ENCODE measurements at regions not wholly inside any gene's neighbourhood (a gene's known extent, or its start where the extent isn't known, plus 50 kb on each side); places are given as distances from the start of the nearest gene placed in this dataset.
"Not testable (repeated sequence)": the region's sequence is repeated elsewhere in the genome, so short reads cannot be mapped to it uniquely, and the experiment has no call there.

GRCh38 chr2:63696496-63696895, 107.7 kb downstream of the MDH1 start:
- DNase-seq = no peak

- no peak for DNase-seq
Observed at GRCh38 chr2:63697160-63697559, 108.4 kb downstream of the MDH1 start.

- DNase-seq = peak; percentile 43
Observed at GRCh38 chr2:63698786-63699548, 110.2 kb downstream of the MDH1 start.

- DNase-seq = no peak
Observed at GRCh38 chr2:63699549-63699839, 110.7 kb downstream of the MDH1 start.

GRCh38 chr2:63700271-63700670, 111.5 kb downstream of the MDH1 start:
- no peak for DNase-seq

- no peak for DNase-seq
Observed at GRCh38 chr2:63701406-63701805, 112.6 kb downstream of the MDH1 start.

- DNase-seq = not testable (repeated sequence)
Observed at GRCh38 chr2:63706084-63706483, 117.3 kb downstream of the MDH1 start.

GRCh38 chr2:63710732-63711131, 122.0 kb downstream of the MDH1 start:
- DNase-seq = no peak

- no peak for DNase-seq
Observed at GRCh38 chr2:63712748-63713147, 124.0 kb downstream of the MDH1 start.

GRCh38 chr2:63716146-63716545, 125.5 kb upstream of the UGP2 start:
- no peak for DNase-seq

- DNase-seq = no peak
Observed at GRCh38 chr2:63719052-63719451, 122.6 kb upstream of the UGP2 start.

GRCh38 chr2:63721082-63721424, 120.6 kb upstream of the UGP2 start:
- DNase-seq = no peak

- DNase-seq = not testable (repeated sequence)
Observed at GRCh38 chr2:63722284-63722683, 119.4 kb upstream of the UGP2 start.

GRCh38 chr2:63723709-63724108, 118.0 kb upstream of the UGP2 start:
- no peak for DNase-seq

- not testable (repeated sequence) for DNase-seq
Observed at GRCh38 chr2:63725212-63725611, 116.5 kb upstream of the UGP2 start.

GRCh38 chr2:63729362-63729761, 112.3 kb upstream of the UGP2 start:
- no peak for DNase-seq

GRCh38 chr2:63729831-63730230, 111.9 kb upstream of the UGP2 start:
- DNase-seq = no peak

GRCh38 chr2:63734510-63734909, 107.2 kb upstream of the UGP2 start:
- DNase-seq = no peak

- no peak for DNase-seq
Observed at GRCh38 chr2:63735263-63735662, 106.4 kb upstream of the UGP2 start.

GRCh38 chr2:63735931-63736330, 105.8 kb upstream of the UGP2 start:
- DNase-seq = no peak

GRCh38 chr2:63736354-63736753, 105.3 kb upstream of the UGP2 start:
- DNase-seq = no peak

GRCh38 chr2:63737081-63737751, 104.5 kb upstream of the UGP2 start:
- no peak for DNase-seq

- DNase-seq = no peak
Observed at GRCh38 chr2:63738019-63738418, 103.7 kb upstream of the UGP2 start.

- DNase-seq = not testable (repeated sequence)
Observed at GRCh38 chr2:63739180-63739579, 102.5 kb upstream of the UGP2 start.

- no peak for DNase-seq
Observed at GRCh38 chr2:63740020-63740419, 101.7 kb upstream of the UGP2 start.
